IMR-90 (cell line): ENCODE measurements at regions not wholly inside any gene's neighbourhood (a gene's known extent, or its start where the extent isn't known, plus 50 kb on each side); places are given as distances from the start of the nearest gene placed in this dataset.

Experiments used
- ATAC-seq: fragments of 200-7000 bp; cut with Tn5 transposase; 2 replicates; pipeline ENCODE4 v1.9.1; 2020; ENCODE audit warnings: low read depth, mild to moderate bottlenecking, moderate library complexity
- BruUV-seq: library from RNA; stranded (reverse); fragments of 400-500 nt; replicated peaks from 2 replicates; lab custom pipeline; 2021; lab: Mats Ljungman, UMichigan
- CTCF ChIA-PET: fragments of 300-600 bp; formaldehyde crosslinking; extraction: SDS; loops from one replicate; lab custom pipeline; 2021; ENCODE audit warnings: antibody characterized with exemption; lab: Yijun Ruan, JAX
- POLR2A ChIA-PET: fragments of 300-600 bp; sonication (Branson Sonifier 250); formaldehyde crosslinking; loops from one replicate; lab custom pipeline; 2022; ENCODE audit warnings: antibody characterized with exemption; ENCODE audit not compliant: unreplicated experiment; lab: Charles Lee
- DNase-seq: peaks from one replicate; pipeline ENCODE4 v3.0.0; 2013
- H2AFZ ChIP-seq: replicated peaks from 2 replicates; pipeline ENCODE3; 2013; ENCODE audit warnings: low read length, mild to moderate bottlenecking; ENCODE audit not compliant: poor library complexity
- H2AK5ac ChIP-seq: 2 replicates; pipeline ENCODE4 v1.6.1; 2013; ENCODE audit warnings: low read depth, low read length, inconsistent platforms
- H2AK9ac ChIP-seq: replicated peaks from 2 replicates; pipeline ENCODE3; 2013; ENCODE audit warnings: mild to moderate bottlenecking, low read depth, low read length, moderate library complexity; ENCODE audit not compliant: poor library complexity
- H2BK120ac ChIP-seq: 2 replicates; pipeline ENCODE4 v1.6.1; 2013; ENCODE audit warnings: low read depth, low read length, inconsistent platforms
- H2BK15ac ChIP-seq: 3 replicates; pipeline ENCODE4 v1.6.1; 2013; ENCODE audit warnings: low read depth, low read length, inconsistent platforms
- H2BK20ac ChIP-seq: 2 replicates; pipeline ENCODE4 v1.6.1; 2013; ENCODE audit warnings: low read depth, mild to moderate bottlenecking, inconsistent platforms, low read length, moderate library complexity
- H2BK5ac ChIP-seq: 2 replicates; pipeline ENCODE4 v1.6.1; 2013; ENCODE audit warnings: mild to moderate bottlenecking, low read depth, low read length, inconsistent platforms; ENCODE audit not compliant: poor library complexity, severe bottlenecking
- H3K14ac ChIP-seq: replicated peaks from 2 replicates; pipeline ENCODE4 v1.6.1; 2013; ENCODE audit warnings: low read depth, low read length, inconsistent platforms
- H3K18ac ChIP-seq: 2 replicates; pipeline ENCODE4 v1.6.1; 2013; ENCODE audit warnings: low read depth, low read length, control low read depth
- H3K23ac ChIP-seq: 2 replicates; pipeline ENCODE4 v1.6.1; 2013; ENCODE audit warnings: low read depth, low read length, inconsistent platforms
- H3K27ac ChIP-seq: 2 replicates; pipeline ENCODE4 v1.5.1; 2013; ENCODE audit warnings: mild to moderate bottlenecking, control low read depth, low read length; ENCODE audit not compliant: insufficient read depth
- H3K27me3 ChIP-seq: 2 replicates; pipeline ENCODE4 v1.6.1; 2013; ENCODE audit warnings: low read length; ENCODE audit not compliant: control insufficient read depth, insufficient read depth
- H3K36me3 ChIP-seq: 2 replicates; pipeline ENCODE4 v1.6.1; 2013; ENCODE audit warnings: low read length, mixed read lengths; ENCODE audit not compliant: control insufficient read depth, insufficient read depth
- H3K4ac ChIP-seq: 2 replicates; pipeline ENCODE4 v1.6.1; 2013; ENCODE audit warnings: low read depth, low read length, inconsistent platforms
- H3K4me1 ChIP-seq: 2 replicates; pipeline ENCODE4 v1.6.1; 2013; ENCODE audit warnings: low read length, mixed read lengths; ENCODE audit not compliant: control insufficient read depth, insufficient read depth
- H3K4me2 ChIP-seq: 2 replicates; pipeline ENCODE4 v1.6.1; 2013; ENCODE audit warnings: low read depth, mild to moderate bottlenecking, control low read depth, low read length, moderate library complexity
- H3K4me3 ChIP-seq: 2 replicates; pipeline ENCODE4 v1.5.1; 2013; ENCODE audit warnings: low read depth, mild to moderate bottlenecking, control low read depth, low read length, moderate library complexity; ENCODE audit not compliant: insufficient read depth
- H3K56ac ChIP-seq: 2 replicates; pipeline ENCODE4 v1.6.1; 2013; ENCODE audit warnings: low read length, inconsistent platforms; ENCODE audit not compliant: insufficient read depth; ENCODE audit errors: extremely low read depth
- H3K79me1 ChIP-seq, 2 experiments: 2 replicates each; pipeline ENCODE4 v1.6.1; 2013; ENCODE audit warnings: low read length in 2 of 2, inconsistent platforms in 1 of 2, low read depth in 1 of 2
- H3K9ac ChIP-seq: 2 replicates; pipeline ENCODE4 v1.6.1; 2013; ENCODE audit warnings: low read depth, low read length, control low read depth
- H3K9me1 ChIP-seq: 2 replicates; pipeline ENCODE4 v1.6.1; 2013; ENCODE audit warnings: low read length, inconsistent platforms; ENCODE audit not compliant: insufficient read depth
- H3K9me3 ChIP-seq: 2 replicates; pipeline ENCODE4 v1.6.1; 2013; ENCODE audit warnings: low read length; ENCODE audit not compliant: control insufficient read depth, insufficient read depth
- H4K20me1 ChIP-seq: 2 replicates; pipeline ENCODE4 v1.6.1; 2013; ENCODE audit warnings: low read length, inconsistent platforms; ENCODE audit not compliant: insufficient read depth
- H4K5ac ChIP-seq: 2 replicates; pipeline ENCODE4 v1.6.1; 2013; ENCODE audit warnings: mild to moderate bottlenecking, low read depth, low read length, control low read depth
- H4K8ac ChIP-seq, 2 experiments: 2 replicates each; pipeline ENCODE4 v1.6.1; 2013; ENCODE audit warnings: low read depth in 2 of 2, low read length in 2 of 2, control low read depth in 1 of 2, inconsistent platforms in 1 of 2
- H4K91ac ChIP-seq: 2 replicates; pipeline ENCODE4 v1.6.1; 2013; ENCODE audit warnings: low read depth, low read length, inconsistent platforms; ENCODE audit not compliant: insufficient read depth
- FOS ChIP-seq: fragments of 150-350 bp; IDR thresholded peaks from 2 replicates; pipeline ENCODE4 v1.6.1; 2016; ENCODE audit warnings: low read depth, low read length
- MAFK ChIP-seq: IDR thresholded peaks from 2 replicates; pipeline ENCODE4 v1.6.1; 2012; ENCODE audit warnings: low read depth, low read length, improper control_type of control experiment
- WGBS, 2 experiments: methylation state at CpG; one replicate each; pipeline versions ENCODE4 v1.1.5 to v1.1.7; 2013; ENCODE audit warnings: missing lambda C conversion rate in 2 of 2; ENCODE audit not compliant: insufficient read length in 1 of 2; ENCODE audit errors: extremely low coverage in 2 of 2; 5-methylcytosine and 5-hydroxymethylcytosine counted together
- dilution Hi-C: fragments of 300-500 bp; cut with HindIII; formaldehyde crosslinking; loops from one replicate; pipeline ENCODE4 v1.14.3; 2018; ENCODE audit warnings: low sequenced_read_pairs; ENCODE audit not compliant: unreplicated experiment
- in situ Hi-C: fragments of 300-500 bp; cut with MboI; formaldehyde crosslinking; loops from 3 replicates; pipeline ENCODE4 v1.14.3; 2019; ENCODE audit warnings: low sequenced_read_pairs, inconsistent platforms, mixed read lengths
- intact Hi-C: fragments of 100-400 bp; cut with micrococcal nuclease; formaldehyde crosslinking; loops from 2 replicates; pipeline ENCODE4 v1.10.0; 2022

DNA sequence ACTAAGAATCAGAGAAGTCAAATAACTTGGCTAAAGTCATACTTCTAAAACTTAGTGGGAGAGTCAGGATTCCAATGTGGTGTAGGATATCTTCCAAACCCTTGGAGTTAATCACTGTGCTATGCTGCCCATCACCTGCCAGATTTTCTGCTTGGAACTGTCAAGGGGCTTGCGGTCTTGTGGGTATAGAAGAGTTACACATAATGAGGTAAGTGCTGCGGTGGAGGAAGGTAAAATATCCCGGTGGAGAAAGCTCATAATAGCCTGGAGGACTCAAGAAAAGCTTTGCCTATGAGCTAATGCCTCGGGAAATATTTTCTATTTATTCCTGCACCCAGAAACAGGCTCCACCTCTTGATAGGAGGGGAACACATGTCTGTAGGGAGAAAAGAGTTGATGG lies 195.6 kb downstream of the UTP18 start:
- Histone ChIP-seq H3K4me1 (no peaks in the 10 kb centered on the region), H3K9me1 (no peaks in the 10 kb centered on the region), H2AK9ac (no peak overlapping the region), H2BK120ac (no peak overlapping the region), H4K5ac (no peak overlapping the region), H3K36me3 (no peaks in the 10 kb centered on the region), H2BK15ac (no peak overlapping the region), H3K4me3 (no peak overlapping the region), H3K23ac (no peak overlapping the region), H3K79me1 (no peaks in the 10 kb centered on the region), H3K9ac (no peak overlapping the region), H3K9me3 (no peaks in the 10 kb centered on the region; the same call in 1 of the 2 replicates), H2AFZ (no peak overlapping the region), H4K8ac (no peak overlapping the region), H3K27ac (no peak overlapping the region), H3K18ac (no peak overlapping the region), H2BK20ac (no peak overlapping the region), H3K4me2 (no peak overlapping the region), H3K56ac (no peak overlapping the region), H2BK5ac (no peak overlapping the region), H3K14ac (no peak overlapping the region), H2AK5ac (no peak overlapping the region), H3K4ac (no peak overlapping the region), H4K91ac (no peak overlapping the region), H4K20me1 (no peaks in the 10 kb centered on the region), H3K27me3 (no peaks in the 10 kb centered on the region)
- CTCF ChIA-PET: interaction anchor here (1.0 kb wide), 1 partner anchor 20 kb away, joined by 3 read pairs; no protein-coding TSS in a partner anchor
- ATAC-seq (no peak), DNase-seq (no peak)
- dilution Hi-C loops (no loop called here), intact Hi-C loops (no loop called here), in situ Hi-C loops (no loop called here)
- POLR2A ChIA-PET: no interaction called here
- no CpG with 5 or more reads among the region's 4 CpGs for WGBS, 2 experiments
- no TSS peak for BruUV-seq
- no peak for TF ChIP-seq FOS
- no peak for TF ChIP-seq MAFK
